ENCODE measurements at regions not wholly inside any gene's neighbourhood (a gene's known extent, or its start where the extent isn't known, plus 50 kb on each side); places are given as distances from the start of the nearest gene placed in this dataset.

DNA sequence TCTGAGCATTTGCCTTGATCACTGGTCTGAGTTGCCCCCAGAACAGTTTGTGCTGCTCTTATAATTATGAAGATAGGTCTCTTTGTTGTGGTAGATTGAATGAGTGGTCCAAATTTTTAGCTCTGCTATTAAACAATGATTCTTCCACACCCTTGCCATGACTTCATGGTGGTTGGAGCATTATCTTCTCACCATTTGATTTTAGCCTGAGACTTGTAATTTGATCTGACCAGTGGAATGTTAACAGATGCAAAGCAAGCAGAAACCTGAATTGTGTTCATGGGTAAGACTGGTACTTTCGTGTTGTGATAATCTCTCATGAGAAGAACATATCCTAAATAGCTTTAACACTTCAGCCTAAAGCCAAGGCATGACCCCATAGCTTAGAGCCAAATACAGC, 139.1 kb downstream of the TFPI2 start:
- TF ChIP-seq, protein P1, sequence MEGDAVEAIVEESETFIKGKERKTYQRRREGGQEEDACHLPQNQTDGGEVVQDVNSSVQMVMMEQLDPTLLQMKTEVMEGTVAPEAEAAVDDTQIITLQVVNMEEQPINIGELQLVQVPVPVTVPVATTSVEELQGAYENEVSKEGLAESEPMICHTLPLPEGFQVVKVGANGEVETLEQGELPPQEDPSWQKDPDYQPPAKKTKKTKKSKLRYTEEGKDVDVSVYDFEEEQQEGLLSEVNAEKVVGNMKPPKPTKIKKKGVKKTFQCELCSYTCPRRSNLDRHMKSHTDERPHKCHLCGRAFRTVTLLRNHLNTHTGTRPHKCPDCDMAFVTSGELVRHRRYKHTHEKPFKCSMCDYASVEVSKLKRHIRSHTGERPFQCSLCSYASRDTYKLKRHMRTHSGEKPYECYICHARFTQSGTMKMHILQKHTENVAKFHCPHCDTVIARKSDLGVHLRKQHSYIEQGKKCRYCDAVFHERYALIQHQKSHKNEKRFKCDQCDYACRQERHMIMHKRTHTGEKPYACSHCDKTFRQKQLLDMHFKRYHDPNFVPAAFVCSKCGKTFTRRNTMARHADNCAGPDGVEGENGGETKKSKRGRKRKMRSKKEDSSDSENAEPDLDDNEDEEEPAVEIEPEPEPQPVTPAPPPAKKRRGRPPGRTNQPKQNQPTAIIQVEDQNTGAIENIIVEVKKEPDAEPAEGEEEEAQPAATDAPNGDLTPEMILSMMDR (IDR thresholded peaks at IDR 0.05) = no peak
- H3K4me3 ChIP-seq = no peak overlapping the region
- ATAC-seq (ENCODE audit: insufficient number of reproducible peaks, low FRiP score, low read depth) = no peak
- no peaks in the 10 kb centered on the region for H3K9me3 ChIP-seq
- no peak for DNase-seq (ENCODE audit: low spot score)
- no peaks in the 10 kb centered on the region for H3K27me3 ChIP-seq (replicated peaks; ENCODE audit: insufficient read depth)
- no peak overlapping the region for H3K27ac ChIP-seq
- H3K4me1 ChIP-seq (ENCODE audit: control insufficient read depth in 1 of 2, low read depth in 2 of 2) = no peaks in the 10 kb centered on the region
- no peaks in the 10 kb centered on the region for H3K36me3 ChIP-seq

DNA sequence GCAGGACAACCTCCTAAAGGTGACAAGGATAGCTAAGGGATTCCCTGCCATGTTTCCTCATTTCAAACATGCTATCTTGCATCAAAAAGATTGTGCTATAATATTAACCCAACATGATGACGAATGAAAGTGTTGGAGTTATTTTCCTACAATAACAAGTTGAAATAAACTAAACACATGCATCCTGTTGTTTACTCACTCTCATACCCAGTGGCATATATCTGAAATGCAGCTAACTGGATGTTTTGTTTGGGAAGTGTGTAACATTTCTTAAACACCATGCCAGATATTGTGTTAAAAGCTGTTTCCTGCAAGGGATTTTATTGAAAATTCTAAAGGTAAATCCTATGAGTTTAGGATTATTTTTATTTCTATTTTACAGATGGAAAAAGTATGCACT, 139.6 kb downstream of the TFPI2 start:
- TF ChIP-seq, protein P1 (IDR thresholded peaks at IDR 0.05) = no peak
- no peak overlapping the region for H3K27ac ChIP-seq
- H3K4me3 ChIP-seq = no peak overlapping the region
- H3K27me3 ChIP-seq (replicated peaks; ENCODE audit: insufficient read depth) = no peaks in the 10 kb centered on the region
- H3K36me3 ChIP-seq = no peaks in the 10 kb centered on the region
- no peaks in the 10 kb centered on the region for H3K9me3 ChIP-seq
- ATAC-seq (ENCODE audit: insufficient number of reproducible peaks, low FRiP score, low read depth) = no peak
- no peaks in the 10 kb centered on the region for H3K4me1 ChIP-seq (ENCODE audit: control insufficient read depth in 1 of 2, low read depth in 2 of 2)
- DNase-seq (ENCODE audit: low spot score) = no peak

DNA sequence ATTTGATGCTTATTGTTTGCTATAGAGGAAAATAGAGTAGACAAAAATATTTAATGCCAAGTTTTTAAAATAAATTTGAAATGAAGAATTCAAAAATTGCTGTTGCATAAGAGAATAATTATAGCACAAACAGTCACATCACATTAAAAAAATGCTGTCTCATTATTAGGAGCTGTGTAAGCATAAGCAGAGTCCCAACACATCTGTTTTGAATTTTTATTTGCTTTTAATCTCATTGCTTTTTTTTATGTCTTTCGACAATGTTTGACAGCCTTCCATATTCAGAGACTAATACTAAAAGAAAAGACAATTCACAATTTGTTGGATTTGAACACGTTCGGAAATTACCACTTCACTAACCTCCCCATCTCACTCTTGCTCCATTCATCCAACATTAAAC, 143.5 kb downstream of the TFPI2 start:
- TF ChIP-seq, protein P1 (IDR thresholded peaks at IDR 0.05) = no peak
- Histone ChIP-seq H3K9me3 (no peaks in the 10 kb centered on the region), H3K27me3 (replicated peaks; ENCODE audit: insufficient read depth) (no peaks in the 10 kb centered on the region), H3K36me3 (no peaks in the 10 kb centered on the region), H3K27ac (no peak overlapping the region), H3K4me1 (ENCODE audit: control insufficient read depth in 1 of 2, low read depth in 2 of 2) (no peaks in the 10 kb centered on the region), H3K4me3 (no peak overlapping the region)
- DNase-seq (ENCODE audit: low spot score) = no peak
- no peak for ATAC-seq (ENCODE audit: insufficient number of reproducible peaks, low FRiP score, low read depth)

DNA sequence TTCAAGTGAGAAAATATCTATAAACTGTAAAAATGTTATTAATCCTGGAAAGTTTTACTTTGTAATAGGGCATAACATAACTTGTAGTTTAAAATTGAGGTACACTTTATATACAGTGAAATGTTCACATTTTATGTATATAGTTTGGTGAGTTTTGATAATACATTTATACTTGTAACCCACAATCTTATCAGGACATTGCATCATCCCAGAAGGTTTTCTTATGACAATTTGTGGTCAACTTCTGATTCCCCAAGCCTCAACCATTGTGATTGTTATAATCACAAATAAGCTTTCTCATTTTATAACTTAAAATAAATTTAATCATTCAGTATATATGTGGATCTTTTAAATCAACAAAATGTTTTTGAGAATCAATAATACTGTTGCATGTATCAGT, 151.1 kb downstream of the TFPI2 start:
- Histone ChIP-seq H3K9me3 (no peaks in the 10 kb centered on the region), H3K27ac (no peak overlapping the region), H3K27me3 (replicated peaks; ENCODE audit: insufficient read depth) (no peaks in the 10 kb centered on the region), H3K36me3 (no peaks in the 10 kb centered on the region), H3K4me1 (ENCODE audit: control insufficient read depth in 1 of 2, low read depth in 2 of 2) (no peaks in the 10 kb centered on the region), H3K4me3 (no peak overlapping the region)
- ATAC-seq (ENCODE audit: insufficient number of reproducible peaks, low FRiP score, low read depth) (no peak), DNase-seq (ENCODE audit: low spot score) (no peak)
- TF ChIP-seq, protein P1 (IDR thresholded peaks at IDR 0.05) = no peak

DNA sequence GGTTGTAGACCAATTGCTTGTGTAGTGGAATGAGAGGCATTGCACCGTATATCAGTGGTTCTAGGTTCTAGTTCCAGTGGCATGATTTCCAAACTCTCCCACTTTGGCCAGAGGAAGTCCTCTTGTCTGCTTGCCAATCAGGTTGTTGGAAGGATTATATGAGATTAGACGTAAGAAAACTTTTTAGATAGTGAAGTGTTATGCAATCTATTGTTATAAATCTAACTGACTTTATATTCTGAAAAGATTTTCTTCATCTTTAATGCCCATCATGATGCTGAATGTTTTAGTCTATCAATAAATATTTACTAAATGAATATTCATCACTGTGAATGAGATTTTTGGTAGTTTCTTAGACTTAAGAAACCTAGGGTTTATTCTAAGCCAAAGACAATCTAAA, 152.6 kb downstream of the TFPI2 start:
- no peaks in the 10 kb centered on the region for H3K27me3 ChIP-seq (replicated peaks; ENCODE audit: insufficient read depth)
- no peaks in the 10 kb centered on the region for H3K9me3 ChIP-seq
- no peak overlapping the region for H3K4me3 ChIP-seq
- H3K27ac ChIP-seq = no peak overlapping the region
- no peaks in the 10 kb centered on the region for H3K4me1 ChIP-seq (ENCODE audit: control insufficient read depth in 1 of 2, low read depth in 2 of 2)
- DNase-seq (ENCODE audit: low spot score) (no peak), ATAC-seq (ENCODE audit: insufficient number of reproducible peaks, low FRiP score, low read depth) (no peak)
- H3K36me3 ChIP-seq = no peaks in the 10 kb centered on the region
- TF ChIP-seq, protein P1 (IDR thresholded peaks at IDR 0.05) = no peak

Measured in thoracic aorta (tissue), 2 donors.